ENCODE measurements at regions not wholly inside any gene's neighbourhood (a gene's known extent, or its start where the extent isn't known, plus 50 kb on each side); places are given as distances from the start of the nearest gene placed in this dataset.
"Not testable (repeated sequence)": the region's sequence is repeated elsewhere in the genome, so short reads cannot be mapped to it uniquely, and the experiment has no call there.

GRCh38 chr11:31955838-31956237 is 135.0 kb upstream of the RCN1 start:
- DNase-seq = no peak

DNA sequence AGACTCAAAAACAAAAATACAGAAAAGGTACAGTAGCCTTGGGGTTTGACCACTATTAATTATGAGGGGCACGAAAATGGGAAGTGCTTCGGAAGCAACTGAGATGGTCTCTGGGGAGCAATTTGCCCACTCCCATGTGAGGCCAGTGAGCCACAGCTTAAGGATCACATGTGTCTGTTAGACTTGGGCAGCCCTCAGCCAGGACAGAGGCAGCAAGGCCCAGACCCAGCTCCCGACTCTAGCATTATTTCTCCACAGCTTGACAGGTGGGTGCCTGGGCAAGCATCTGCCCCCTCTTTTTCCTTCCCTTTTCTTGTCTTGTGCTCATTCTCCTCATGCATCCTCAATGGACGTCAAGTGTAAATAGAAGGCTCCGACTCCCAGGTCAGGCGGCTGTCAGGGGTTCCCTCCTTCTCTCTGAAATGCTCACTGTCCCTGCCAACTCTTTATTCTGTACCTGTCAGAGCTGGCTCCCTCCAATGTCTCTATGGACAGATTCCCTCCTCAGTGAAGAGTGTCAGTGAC is 137.0 kb upstream of the RCN1 start:
- no peak for DNase-seq

DNA sequence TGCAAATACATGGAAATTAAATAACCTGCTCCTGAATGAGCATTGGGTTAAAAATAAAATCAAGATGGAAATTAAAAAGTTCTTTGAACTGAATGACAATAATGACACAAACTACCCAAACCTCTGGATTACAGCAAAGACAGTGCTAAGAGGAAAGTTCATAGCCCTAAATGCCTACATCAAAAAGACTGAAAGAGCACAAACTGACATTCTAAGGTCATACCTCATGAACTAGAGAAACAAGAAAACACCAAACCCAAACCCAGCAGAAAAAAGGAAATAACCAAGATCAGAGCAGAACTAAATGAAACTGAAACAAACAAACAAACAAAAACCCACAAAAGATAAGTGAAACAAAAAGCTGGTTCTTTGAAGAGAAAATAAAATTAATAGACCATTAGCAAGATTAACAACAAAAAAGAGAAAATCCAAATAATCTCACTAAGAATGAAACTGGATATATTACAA is 138.6 kb upstream of the PAX6 start:
- DNase-seq = not testable (repeated sequence)

- DNase-seq = no peak
These were observed 135.9 kb upstream of the PAX6 start for GRCh38 chr11:31947051-31947450.

DNA sequence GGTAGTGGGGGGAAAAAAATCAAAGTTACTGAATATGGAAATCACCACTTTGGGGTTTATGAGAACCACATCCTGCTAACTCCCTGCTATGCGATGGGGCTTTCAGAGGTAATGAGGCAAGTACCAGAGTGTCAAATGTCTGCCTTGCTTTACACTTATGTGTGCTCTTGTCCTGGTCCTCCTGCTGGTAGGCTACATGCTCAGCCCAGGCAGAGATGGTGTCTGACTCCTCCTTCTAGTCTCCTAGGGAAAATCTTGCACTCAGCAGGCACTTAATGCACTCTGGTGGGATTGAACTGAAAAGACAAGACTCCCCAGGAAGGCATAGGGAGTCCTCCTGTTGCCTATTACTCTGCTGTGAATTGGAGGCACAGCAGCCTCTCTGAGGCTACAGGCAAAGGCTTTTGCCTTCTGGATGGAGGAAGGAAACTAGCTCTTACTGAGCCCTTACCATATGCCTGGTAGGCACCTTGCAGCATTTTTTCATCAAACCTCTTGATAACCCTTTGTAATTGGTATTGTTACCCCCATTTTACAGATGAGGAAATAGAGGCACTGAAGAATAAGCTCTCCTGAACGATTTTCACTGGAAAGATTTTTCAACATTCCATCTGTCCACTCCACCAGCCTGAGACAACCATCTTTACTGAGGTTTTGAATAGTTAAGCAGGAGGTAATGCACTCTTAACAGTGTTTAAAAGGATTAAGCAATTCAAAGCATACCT is 132.1 kb upstream of the PAX6 start:
- DNase-seq = no peak

DNA sequence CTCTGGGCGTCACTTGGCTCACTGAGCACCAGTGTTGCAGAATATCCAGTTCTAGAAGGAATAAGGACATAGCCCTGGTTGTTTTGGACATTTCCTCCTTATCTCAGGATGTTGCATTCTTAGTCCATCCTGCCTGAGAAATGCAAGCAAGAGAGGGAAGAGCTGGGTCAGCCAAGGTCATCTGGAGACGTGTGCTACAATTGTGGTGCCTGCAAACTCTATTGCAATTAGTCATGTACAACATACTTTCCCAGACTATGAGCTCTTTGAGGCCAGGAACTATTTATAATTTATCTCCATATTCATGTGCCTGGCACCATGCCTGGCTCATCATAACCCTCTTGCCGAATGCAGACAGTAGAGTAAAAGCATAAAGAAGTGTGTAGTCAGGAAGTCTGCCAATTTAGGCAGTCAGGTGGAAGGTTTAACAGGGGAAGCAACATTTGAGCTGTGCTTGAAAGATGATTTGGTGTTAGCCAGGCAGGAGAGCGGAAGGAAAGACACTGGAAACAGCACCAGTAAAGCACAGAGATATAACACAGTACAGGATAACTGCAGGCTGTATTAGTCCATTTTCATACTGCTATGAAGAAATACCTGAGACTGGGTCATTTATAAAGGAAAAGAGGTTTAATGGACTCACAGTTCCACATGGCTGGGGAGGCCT is 129.4 kb upstream of the PAX6 start:
- DNase-seq = no peak

GRCh38 chr11:31939004-31939403 is 127.9 kb upstream of the PAX6 start:
- no peak for DNase-seq

DNA sequence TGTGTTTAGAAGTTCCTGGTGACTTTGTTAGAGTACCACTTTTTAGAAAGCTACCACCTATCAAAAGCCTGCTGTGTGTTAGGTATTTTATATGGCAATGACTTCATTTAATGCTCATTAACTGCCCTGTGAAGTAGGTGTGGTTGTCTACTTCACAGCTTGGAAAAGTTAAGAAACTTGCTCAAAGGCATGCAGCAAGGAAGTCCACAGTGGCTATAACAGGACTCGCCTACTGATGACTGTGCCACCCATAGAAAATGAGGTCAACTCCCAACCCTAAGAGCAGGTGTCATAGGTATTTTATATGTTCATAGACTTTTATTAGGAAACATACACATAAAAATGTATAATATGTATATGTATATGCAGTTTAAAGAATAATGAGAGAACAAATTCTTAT is 125.2 kb upstream of the PAX6 start:
- DNase-seq = no peak

DNA sequence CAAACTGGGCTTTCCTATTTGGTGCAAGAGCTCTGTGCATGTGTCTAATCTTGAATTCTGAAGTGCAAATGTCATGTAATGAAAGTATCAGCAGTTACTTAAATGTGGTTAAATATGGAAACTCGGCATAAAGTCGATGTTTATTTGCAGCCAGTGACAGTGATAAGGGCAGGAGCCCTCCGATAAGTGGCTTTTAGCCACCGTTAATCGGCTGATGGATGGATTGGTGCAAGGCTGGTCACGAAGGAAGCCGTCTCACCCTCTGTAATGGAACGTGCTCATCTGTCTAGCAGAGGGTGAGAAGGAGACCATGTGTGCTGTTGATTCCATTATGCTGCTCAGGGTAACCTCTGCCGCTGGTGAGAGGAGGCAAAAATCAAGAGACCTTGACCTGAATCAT is 121.8 kb upstream of the PAX6 start:
- no peak for DNase-seq

GRCh38 chr11:31927982-31928381 is 116.9 kb upstream of the PAX6 start:
- no peak for DNase-seq

DNA sequence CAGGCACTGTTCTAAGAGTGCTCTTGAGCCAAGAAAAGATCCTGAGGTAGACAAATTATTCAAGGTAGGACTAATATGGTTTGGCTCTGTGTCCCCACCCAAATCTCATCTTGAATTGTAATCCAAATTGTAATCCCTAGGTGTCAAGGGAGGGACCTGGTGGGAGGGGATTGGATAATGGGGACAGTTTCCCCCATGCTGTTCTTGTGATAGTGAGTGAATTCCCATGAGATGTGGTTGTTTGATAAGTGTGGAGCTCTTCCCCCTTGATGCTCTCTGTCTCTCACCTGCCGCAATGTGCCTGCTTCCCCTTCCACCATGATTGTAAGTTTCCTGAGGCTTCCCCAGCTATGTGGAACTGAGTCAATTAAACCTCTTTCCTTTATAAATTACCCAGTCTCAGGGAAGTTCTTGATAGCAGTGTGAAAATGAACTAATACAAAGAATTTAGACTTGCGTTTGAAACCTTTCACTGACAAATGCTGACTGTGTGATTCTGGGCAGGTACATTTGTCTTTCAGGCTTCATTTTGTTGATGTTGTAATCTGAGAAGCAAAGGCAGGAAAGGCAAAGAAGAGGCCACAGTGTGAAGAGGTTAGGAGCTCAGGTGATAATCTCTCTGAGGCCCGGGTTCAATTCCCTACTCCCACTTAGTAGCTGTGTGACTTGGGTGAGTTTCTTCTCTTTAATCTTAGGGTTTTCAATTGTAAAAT is 115.8 kb upstream of the PAX6 start:
- no peak for DNase-seq

GRCh38 chr11:31926106-31926505 is 115.0 kb upstream of the PAX6 start:
- DNase-seq = no peak

GRCh38 chr11:31922450-31922849 is 111.3 kb upstream of the PAX6 start:
- DNase-seq = no peak

- no peak for DNase-seq
These were observed 110.0 kb upstream of the PAX6 start for GRCh38 chr11:31921081-31921480.

DNA sequence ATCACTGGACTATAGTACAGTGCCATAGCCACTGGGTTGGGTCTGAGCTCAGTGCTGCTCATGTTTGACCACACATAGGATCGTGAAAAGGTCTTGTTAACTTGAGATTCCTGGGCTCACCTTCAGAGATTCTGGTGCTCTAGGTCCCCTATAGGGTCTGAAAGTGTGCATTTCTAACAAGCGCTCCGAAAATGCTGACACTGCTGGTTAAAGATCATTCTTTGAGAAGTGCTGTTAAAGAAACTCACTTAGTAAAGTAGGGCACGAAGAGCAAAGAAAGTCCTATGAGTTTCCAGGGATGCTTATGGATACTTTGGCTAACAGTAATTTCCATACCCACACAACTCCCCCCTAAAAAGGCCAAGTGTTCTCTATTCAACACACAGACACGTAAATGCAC is 108.1 kb upstream of the PAX6 start:
- no peak for DNase-seq

DNA sequence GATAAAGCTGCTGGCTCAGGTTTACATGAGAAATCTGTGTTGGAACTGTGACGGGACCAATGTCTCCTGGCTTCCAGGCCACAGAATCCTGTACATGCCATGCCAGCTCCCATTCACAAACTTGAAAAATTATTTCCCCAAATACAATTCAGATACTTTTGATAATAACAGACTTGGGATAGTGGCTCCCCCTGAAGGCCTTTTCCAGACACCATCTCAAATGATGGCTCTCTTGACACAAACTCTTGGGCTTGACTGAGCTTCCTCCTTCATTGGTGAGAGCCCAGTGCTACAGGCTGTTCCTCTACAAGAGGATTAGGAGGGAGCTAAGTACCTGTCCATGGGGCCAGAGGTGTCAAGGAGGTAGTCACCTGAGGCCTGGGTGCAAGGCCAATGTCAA is 104.7 kb upstream of the PAX6 start:
- no peak for DNase-seq

- DNase-seq = no peak
These were observed 102.9 kb upstream of the PAX6 start for GRCh38 chr11:31913985-31914384.

GRCh38 chr11:31912808-31913207 is 101.7 kb upstream of the PAX6 start:
- DNase-seq = no peak

DNA sequence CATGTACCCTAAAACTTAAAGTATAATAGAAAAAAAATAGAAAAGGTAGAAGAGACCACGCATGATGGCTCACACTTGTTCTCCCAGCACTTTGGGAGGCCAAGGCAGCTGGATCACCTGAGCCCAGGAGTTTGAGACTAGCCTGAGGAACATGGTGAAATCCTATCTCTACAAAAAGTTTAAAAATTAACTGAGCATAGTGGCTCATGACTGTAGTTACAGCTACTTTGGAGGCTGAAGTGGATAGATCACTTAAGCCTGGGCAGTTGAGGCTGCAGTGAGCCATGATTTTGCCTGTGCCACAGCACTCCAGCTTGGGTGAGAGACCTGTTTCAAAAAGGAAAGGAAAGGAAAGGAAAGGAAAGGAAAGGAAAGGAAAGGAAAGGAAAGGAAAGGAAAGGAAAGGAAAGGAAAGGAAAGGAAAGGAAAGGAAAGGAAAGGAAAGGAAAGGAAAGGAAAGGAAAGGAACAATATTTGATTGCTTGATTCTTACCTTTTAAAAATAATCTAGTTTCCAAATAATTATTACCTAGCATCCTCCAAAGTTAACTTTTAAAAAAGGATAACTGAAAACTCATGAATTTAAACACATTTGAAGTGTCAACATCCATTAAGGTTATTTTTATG is 99.9 kb upstream of the PAX6 start:
- DNase-seq = no peak

DNA sequence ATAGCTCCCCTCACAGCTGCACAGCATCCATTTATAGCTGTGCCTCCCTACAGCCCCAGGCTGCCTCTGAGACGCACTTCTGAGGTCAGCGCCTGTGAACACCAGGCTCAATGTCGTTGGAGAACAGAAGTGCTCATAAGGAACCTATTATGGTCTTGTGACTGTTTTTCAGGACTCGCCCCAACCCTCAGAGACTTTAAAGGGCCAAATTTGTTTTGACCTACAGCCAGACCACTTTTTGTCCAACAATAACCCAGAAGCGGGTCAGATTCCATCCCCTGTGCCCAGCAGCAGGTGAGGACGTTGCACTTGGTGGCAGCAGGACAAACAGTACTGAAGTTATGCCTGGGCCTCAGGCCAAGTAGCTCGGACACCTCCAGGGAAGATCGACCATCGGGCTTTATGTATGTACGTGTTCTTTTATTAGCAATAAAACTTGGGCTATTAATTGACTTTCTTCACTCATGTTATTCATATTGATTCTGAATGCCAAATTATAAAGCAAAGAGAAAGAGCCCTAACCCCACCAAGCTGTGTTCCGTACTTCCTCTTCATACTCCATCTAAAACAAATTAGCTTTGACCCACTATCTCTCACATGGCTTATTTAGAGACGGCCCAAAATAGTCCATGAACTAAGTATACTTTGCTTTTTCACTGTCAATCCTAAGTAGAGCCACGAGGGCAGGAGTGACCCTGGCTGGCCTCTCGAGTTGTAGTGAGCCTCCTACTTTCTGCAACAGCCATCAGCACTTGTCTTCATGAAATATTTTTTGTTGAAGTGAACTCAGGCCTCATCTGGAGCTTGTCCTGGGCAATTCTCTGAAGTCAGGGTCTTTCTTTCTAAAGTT is 92.3 kb upstream of the PAX6 start:
- no peak for DNase-seq

DNA sequence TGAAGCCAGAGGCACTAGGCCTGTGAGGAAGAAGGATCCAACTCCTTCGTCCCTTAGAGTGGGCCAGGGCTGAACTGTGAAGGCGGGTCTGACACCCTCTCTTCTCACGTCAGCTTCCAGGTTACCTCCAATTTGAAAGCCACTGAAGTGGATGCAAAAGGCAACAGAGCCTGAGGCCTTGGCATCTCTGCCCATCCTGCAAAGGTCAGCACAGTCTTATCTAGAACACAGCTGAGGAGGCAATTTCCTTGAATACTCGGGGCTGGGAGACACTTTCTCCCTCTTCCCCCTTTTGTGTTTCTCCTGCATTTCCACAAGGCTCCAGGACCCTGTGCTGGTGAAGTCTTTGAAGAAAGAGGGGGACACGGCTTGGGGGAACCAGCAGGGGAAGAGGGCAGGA is 91.6 kb upstream of the PAX6 start:
- no peak for DNase-seq

DNA sequence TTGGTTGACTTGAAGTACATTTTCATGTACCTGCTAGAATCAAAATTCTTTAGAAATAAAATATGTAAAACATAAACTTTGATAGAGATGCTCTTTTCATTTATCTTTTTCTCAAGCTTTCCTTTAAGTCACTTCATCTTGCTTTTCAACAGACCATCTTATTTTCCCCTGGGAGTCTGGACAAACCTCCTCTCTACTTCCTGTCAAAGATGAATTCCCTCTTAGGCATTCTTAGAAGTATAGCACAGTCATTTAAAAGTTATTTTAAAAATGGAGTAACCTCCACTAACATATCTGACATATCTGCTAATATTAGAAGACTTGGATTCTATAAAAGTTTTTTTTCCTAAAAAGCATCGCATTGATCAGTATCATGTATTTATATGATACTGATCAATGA is 84.8 kb upstream of the PAX6 start:
- DNase-seq = no peak
